ENCODE measurements at regions not wholly inside any gene's neighbourhood (a gene's known extent, or its start where the extent isn't known, plus 50 kb on each side); places are given as distances from the start of the nearest gene placed in this dataset.

- TF ChIP-seq CTCF (IDR thresholded peaks at IDR 0.05; ENCODE audit: low read depth, low read length), result no peak
- in situ Hi-C loops (cut with HindIII; ENCODE audit: low sequenced_read_pairs), result no loop called here
- H3K4me3 ChIP-seq (ENCODE audit: low read depth, low read length), result no peak overlapping the region
- DNase-seq (ENCODE audit: low read depth, low spot score), result no peak
These were observed 72.6 kb upstream of the SEMA6D start for GRCh38 chr15:47644722-47645121.

- TF ChIP-seq CTCF (IDR thresholded peaks at IDR 0.05; ENCODE audit: low read depth, low read length), result no peak
- DNase-seq (ENCODE audit: low read depth, low spot score), result no peak
- in situ Hi-C loops (cut with HindIII; ENCODE audit: low sequenced_read_pairs), result no loop called here
- H3K4me3 ChIP-seq (ENCODE audit: low read depth, low read length), result no peak overlapping the region
These were observed 66.7 kb upstream of the SEMA6D start for GRCh38 chr15:47650564-47650963.

- no peak overlapping the region for H3K4me3 ChIP-seq (ENCODE audit: low read depth, low read length)
- no peak for TF ChIP-seq CTCF (IDR thresholded peaks at IDR 0.05; ENCODE audit: low read depth, low read length)
- in situ Hi-C loops (cut with HindIII; ENCODE audit: low sequenced_read_pairs), result no loop called here
- DNase-seq (ENCODE audit: low read depth, low spot score), result no peak
These were observed 65.0 kb upstream of the SEMA6D start for GRCh38 chr15:47652328-47652727.

GRCh38 chr15:47652844-47653243, 64.5 kb upstream of the SEMA6D start:
- no peak for TF ChIP-seq CTCF (IDR thresholded peaks at IDR 0.05; ENCODE audit: low read depth, low read length)
- in situ Hi-C loops (cut with HindIII; ENCODE audit: low sequenced_read_pairs), result no loop called here
- H3K4me3 ChIP-seq (ENCODE audit: low read depth, low read length), result no peak overlapping the region
- no peak for DNase-seq (ENCODE audit: low read depth, low spot score)

GRCh38 chr15:47661661-47662180, 55.6 kb upstream of the SEMA6D start:
- in situ Hi-C loops (cut with HindIII; ENCODE audit: low sequenced_read_pairs), result no loop called here
- no peak for DNase-seq (ENCODE audit: low read depth, low spot score)
- H3K4me3 ChIP-seq (ENCODE audit: low read depth, low read length), result no peak overlapping the region
- TF ChIP-seq CTCF (IDR thresholded peaks at IDR 0.05; ENCODE audit: low read depth, low read length), result no peak

GRCh38 chr15:47663101-47663500, 54.2 kb upstream of the SEMA6D start:
- TF ChIP-seq CTCF (IDR thresholded peaks at IDR 0.05; ENCODE audit: low read depth, low read length), result no peak
- in situ Hi-C loops (cut with HindIII; ENCODE audit: low sequenced_read_pairs), result no loop called here
- H3K4me3 ChIP-seq (ENCODE audit: low read depth, low read length), result no peak overlapping the region
- DNase-seq (ENCODE audit: low read depth, low spot score), result peak; percentile 16
